ENCODE measurements at regions not wholly inside any gene's neighbourhood (a gene's known extent, or its start where the extent isn't known, plus 50 kb on each side); places are given as distances from the start of the nearest gene placed in this dataset.

- H3K27ac ChIP-seq (replicated peaks), result no peak overlapping the region
- H3K27me3 ChIP-seq (ENCODE audit: insufficient read depth, poor library complexity, severe bottlenecking), result no peaks in the 10 kb centered on the region
- no peak for DNase-seq (ENCODE audit: low read depth in 1 of 2, low spot score in 1 of 2)
- TF ChIP-seq CTCF (IDR thresholded peaks at IDR 0.05; ENCODE audit: insufficient read depth, low read length) (no peak), POLR2AphosphoS5 (IDR thresholded peaks at IDR 0.05; ENCODE audit: low read depth) (no peak)
- H3K4me3 ChIP-seq (replicated peaks; ENCODE audit: insufficient read depth, low read length), result no peak overlapping the region
Observed at GRCh38 chr7:115153769-115154477, 232.0 kb downstream of the MDFIC start.

- TF ChIP-seq CTCF (IDR thresholded peaks at IDR 0.05; ENCODE audit: insufficient read depth, low read length), result no peak
- TF ChIP-seq POLR2AphosphoS5 (IDR thresholded peaks at IDR 0.05; ENCODE audit: low read depth), result no peak
- TF ChIP-seq GABPA (IDR thresholded peaks at IDR 0.05; ENCODE audit: low read depth), result no peak
- TF ChIP-seq SPI1 (IDR thresholded peaks at IDR 0.05; ENCODE audit: borderline replicate concordance, low read depth), result no peak
- TF ChIP-seq REST (IDR thresholded peaks at IDR 0.05; ENCODE audit: insufficient replicate concordance, low read depth), result no peak
- no peak for DNase-seq (ENCODE audit: low read depth in 1 of 2, low spot score in 1 of 2)
- H3K4me3 ChIP-seq (replicated peaks; ENCODE audit: insufficient read depth, low read length), result no peak overlapping the region
Observed at GRCh38 chr7:115153176-115153575, 231.3 kb downstream of the MDFIC start.

GRCh38 chr7:115146148-115146547 is 224.3 kb downstream of the MDFIC start:
- no peak for DNase-seq (ENCODE audit: low read depth in 1 of 2, low spot score in 1 of 2)
- no peak for TF ChIP-seq CTCF (IDR thresholded peaks at IDR 0.05; ENCODE audit: insufficient read depth, low read length)
- no peak for TF ChIP-seq SPI1 (IDR thresholded peaks at IDR 0.05; ENCODE audit: borderline replicate concordance, low read depth)
- TF ChIP-seq GABPA (IDR thresholded peaks at IDR 0.05; ENCODE audit: low read depth), result no peak
- TF ChIP-seq REST (IDR thresholded peaks at IDR 0.05; ENCODE audit: insufficient replicate concordance, low read depth), result no peak
- no peak for TF ChIP-seq POLR2AphosphoS5 (IDR thresholded peaks at IDR 0.05; ENCODE audit: low read depth)
- no peak overlapping the region for H3K27ac ChIP-seq (replicated peaks)
- no peak overlapping the region for H3K4me3 ChIP-seq (replicated peaks; ENCODE audit: insufficient read depth, low read length)
- H3K27me3 ChIP-seq (ENCODE audit: insufficient read depth, poor library complexity, severe bottlenecking), result no peaks in the 10 kb centered on the region

More at GRCh38 chr7:115153176-115153575, 231.3 kb downstream of the MDFIC start:
- H3K27me3 ChIP-seq (ENCODE audit: insufficient read depth, poor library complexity, severe bottlenecking), result no peaks in the 10 kb centered on the region
- H3K27ac ChIP-seq (replicated peaks), result no peak overlapping the region

- Histone ChIP-seq H3K27me3 (ENCODE audit: insufficient read depth, poor library complexity, severe bottlenecking) (no peaks in the 10 kb centered on the region), H3K27ac (replicated peaks) (no peak overlapping the region), H3K4me3 (replicated peaks; ENCODE audit: insufficient read depth, low read length) (no peak overlapping the region)
- TF ChIP-seq SPI1 (IDR thresholded peaks at IDR 0.05; ENCODE audit: borderline replicate concordance, low read depth), result no peak
- TF ChIP-seq GABPA (IDR thresholded peaks at IDR 0.05; ENCODE audit: low read depth), result no peak
- no peak for TF ChIP-seq REST (IDR thresholded peaks at IDR 0.05; ENCODE audit: insufficient replicate concordance, low read depth)
- TF ChIP-seq POLR2AphosphoS5 (IDR thresholded peaks at IDR 0.05; ENCODE audit: low read depth), result no peak
- no peak for DNase-seq (ENCODE audit: low read depth in 1 of 2, low spot score in 1 of 2)
Observed at GRCh38 chr7:115145512-115145911, 223.6 kb downstream of the MDFIC start.

Data from HL-60 (cell line).